ENCODE measurements at regions not wholly inside any gene's neighbourhood (a gene's known extent, or its start where the extent isn't known, plus 50 kb on each side); places are given as distances from the start of the nearest gene placed in this dataset.

DNA sequence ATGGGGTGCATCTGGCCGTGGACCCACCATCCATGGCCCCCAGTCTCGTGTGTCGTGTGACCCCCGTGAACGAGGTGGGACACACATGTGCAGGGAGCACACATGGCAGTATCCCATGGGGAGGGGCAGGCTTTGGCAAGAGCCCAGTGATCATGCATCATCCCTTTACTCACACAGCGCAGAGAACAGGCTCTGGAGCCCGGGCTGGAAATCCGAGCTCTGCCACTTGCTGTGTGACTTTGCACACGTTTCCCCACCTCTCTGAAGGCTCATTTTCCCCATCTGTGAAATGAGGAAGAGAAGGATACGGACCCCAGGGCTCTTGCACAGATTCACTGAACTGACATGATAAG is 119.9 kb downstream of the PHETA1 start:
- TF ChIP-seq, protein P1, sequence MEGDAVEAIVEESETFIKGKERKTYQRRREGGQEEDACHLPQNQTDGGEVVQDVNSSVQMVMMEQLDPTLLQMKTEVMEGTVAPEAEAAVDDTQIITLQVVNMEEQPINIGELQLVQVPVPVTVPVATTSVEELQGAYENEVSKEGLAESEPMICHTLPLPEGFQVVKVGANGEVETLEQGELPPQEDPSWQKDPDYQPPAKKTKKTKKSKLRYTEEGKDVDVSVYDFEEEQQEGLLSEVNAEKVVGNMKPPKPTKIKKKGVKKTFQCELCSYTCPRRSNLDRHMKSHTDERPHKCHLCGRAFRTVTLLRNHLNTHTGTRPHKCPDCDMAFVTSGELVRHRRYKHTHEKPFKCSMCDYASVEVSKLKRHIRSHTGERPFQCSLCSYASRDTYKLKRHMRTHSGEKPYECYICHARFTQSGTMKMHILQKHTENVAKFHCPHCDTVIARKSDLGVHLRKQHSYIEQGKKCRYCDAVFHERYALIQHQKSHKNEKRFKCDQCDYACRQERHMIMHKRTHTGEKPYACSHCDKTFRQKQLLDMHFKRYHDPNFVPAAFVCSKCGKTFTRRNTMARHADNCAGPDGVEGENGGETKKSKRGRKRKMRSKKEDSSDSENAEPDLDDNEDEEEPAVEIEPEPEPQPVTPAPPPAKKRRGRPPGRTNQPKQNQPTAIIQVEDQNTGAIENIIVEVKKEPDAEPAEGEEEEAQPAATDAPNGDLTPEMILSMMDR (IDR thresholded peaks at IDR 0.05; ENCODE audit: low read depth, low read length) = no peak
- no peak for TF ChIP-seq EZH2phosphoT487 (IDR thresholded peaks at IDR 0.05; ENCODE audit: low read depth)

All from OCI-LY3 (cell line).